ENCODE measurements at regions not wholly inside any gene's neighbourhood (a gene's known extent, or its start where the extent isn't known, plus 50 kb on each side); places are given as distances from the start of the nearest gene placed in this dataset.
A peak's percentile ranks its signal among the peaks of the same experiment; 100 is the strongest.
"Not testable (repeated sequence)": the region's sequence is repeated elsewhere in the genome, so short reads cannot be mapped to it uniquely, and the experiment has no call there.

DNA sequence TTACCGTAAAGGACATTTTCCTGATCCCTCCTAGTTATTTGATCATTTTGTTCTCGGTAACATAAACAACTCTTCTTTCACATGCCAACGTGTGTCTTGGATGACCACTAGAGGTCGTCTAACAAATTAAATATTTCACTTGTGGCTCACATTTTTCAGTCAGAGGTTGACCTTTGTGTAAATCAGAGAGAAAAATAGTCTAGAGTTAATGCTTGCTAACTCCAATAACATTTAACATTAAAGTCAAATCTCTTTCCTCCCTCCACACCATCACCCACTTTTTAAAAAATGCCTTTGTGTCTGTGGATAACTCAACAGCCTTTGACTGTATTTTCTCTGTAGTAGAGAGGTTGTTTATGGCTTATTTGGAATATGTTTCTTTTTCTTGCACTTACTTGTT lies 220.5 kb upstream of the B3GALT2 start:
- peak; percentile 65 for FAIRE-seq
- TF ChIP-seq POU2F2 (IDR thresholded peaks at IDR 0.05; ENCODE audit: low read depth, low read length), result no peak
- TF ChIP-seq PAX5 (IDR thresholded peaks at IDR 0.05; ENCODE audit: insufficient read depth, low read length, severe bottlenecking), result no peak
- TF ChIP-seq SPI1 (IDR thresholded peaks at IDR 0.05; ENCODE audit: low read depth, low read length), result no peak
- TF ChIP-seq POLR2A (IDR thresholded peaks at IDR 0.05; ENCODE audit: low read depth, low read length), result no peak
- TF ChIP-seq POLR2AphosphoS5 (IDR thresholded peaks at IDR 0.05; ENCODE audit: low read depth, low read length), result no peak
- TF ChIP-seq TAF1 (IDR thresholded peaks at IDR 0.05; ENCODE audit: low read depth, low read length), result no peak
- DNase-seq (ENCODE audit: insufficient read length, low spot score), result no peak

GRCh38 chr1:193404236-193404635 lies 217.8 kb upstream of the B3GALT2 start:
- DNase-seq (ENCODE audit: insufficient read length, low spot score) (no peak), FAIRE-seq (no peak)
- TF ChIP-seq POLR2AphosphoS5 (IDR thresholded peaks at IDR 0.05; ENCODE audit: low read depth, low read length), result no peak
- no peak for TF ChIP-seq POU2F2 (IDR thresholded peaks at IDR 0.05; ENCODE audit: low read depth, low read length)
- no peak for TF ChIP-seq POLR2A (IDR thresholded peaks at IDR 0.05; ENCODE audit: low read depth, low read length)
- TF ChIP-seq TAF1 (IDR thresholded peaks at IDR 0.05; ENCODE audit: low read depth, low read length), result no peak
- TF ChIP-seq SPI1 (IDR thresholded peaks at IDR 0.05; ENCODE audit: low read depth, low read length), result no peak
- TF ChIP-seq PAX5 (IDR thresholded peaks at IDR 0.05; ENCODE audit: insufficient read depth, low read length, severe bottlenecking), result no peak

DNA sequence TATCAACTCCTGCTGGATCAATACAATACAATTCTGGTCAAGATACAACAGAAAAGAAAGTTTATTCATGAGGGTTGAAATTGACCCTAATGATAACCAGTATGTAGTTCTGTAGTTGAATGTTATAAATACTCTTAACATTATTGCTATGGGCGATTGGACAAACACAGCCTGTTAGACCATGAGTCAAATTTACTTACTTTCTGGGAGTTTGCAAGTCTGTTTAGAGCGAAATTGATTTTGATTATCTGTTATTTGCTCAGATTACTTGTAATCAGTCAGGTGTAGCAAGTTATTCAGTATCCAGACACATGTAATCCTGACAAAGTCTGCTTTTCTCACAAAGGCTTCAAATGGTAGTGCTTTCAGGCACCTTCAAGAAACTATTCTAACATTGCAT lies 216.6 kb upstream of the B3GALT2 start:
- no peak for TF ChIP-seq POLR2AphosphoS5 (IDR thresholded peaks at IDR 0.05; ENCODE audit: low read depth, low read length)
- TF ChIP-seq TAF1 (IDR thresholded peaks at IDR 0.05; ENCODE audit: low read depth, low read length), result no peak
- no peak for TF ChIP-seq POLR2A (IDR thresholded peaks at IDR 0.05; ENCODE audit: low read depth, low read length)
- no peak for TF ChIP-seq POU2F2 (IDR thresholded peaks at IDR 0.05; ENCODE audit: low read depth, low read length)
- TF ChIP-seq PAX5 (IDR thresholded peaks at IDR 0.05; ENCODE audit: insufficient read depth, low read length, severe bottlenecking), result no peak
- no peak for TF ChIP-seq SPI1 (IDR thresholded peaks at IDR 0.05; ENCODE audit: low read depth, low read length)
- FAIRE-seq (no peak), DNase-seq (ENCODE audit: insufficient read length, low spot score) (no peak)

- no peak for FAIRE-seq
Observed at GRCh38 chr1:193402037-193402436, 215.6 kb upstream of the B3GALT2 start.

DNA sequence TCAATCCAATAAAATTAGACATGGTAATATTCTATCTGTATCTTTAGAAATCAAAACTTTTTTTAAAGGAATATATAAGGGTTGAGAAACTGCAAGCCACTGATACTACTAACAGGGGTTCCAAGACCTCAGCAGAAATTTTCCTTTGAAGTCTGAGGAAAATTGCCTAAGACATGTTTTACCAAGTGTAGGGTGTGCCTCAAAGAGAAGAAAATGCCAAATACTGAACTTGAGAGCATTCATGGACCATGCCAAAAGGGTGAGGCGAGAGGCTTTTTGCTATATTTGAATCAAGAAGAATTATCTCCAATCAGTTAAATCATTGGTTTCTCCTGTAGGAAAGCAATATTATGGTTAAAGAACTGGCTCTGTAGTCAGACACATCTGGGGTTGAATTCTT lies 207.9 kb upstream of the B3GALT2 start:
- FAIRE-seq (no peak), DNase-seq (ENCODE audit: insufficient read length, low spot score) (no peak)
- TF ChIP-seq TAF1 (IDR thresholded peaks at IDR 0.05; ENCODE audit: low read depth, low read length) (no peak), POLR2AphosphoS5 (IDR thresholded peaks at IDR 0.05; ENCODE audit: low read depth, low read length) (no peak), PAX5 (IDR thresholded peaks at IDR 0.05; ENCODE audit: insufficient read depth, low read length, severe bottlenecking) (no peak)

More at GRCh38 chr1:193402037-193402436, 215.6 kb upstream of the B3GALT2 start:
- no peak for DNase-seq (ENCODE audit: insufficient read length, low spot score)
- TF ChIP-seq SPI1 (IDR thresholded peaks at IDR 0.05; ENCODE audit: low read depth, low read length) (no peak), POLR2AphosphoS5 (IDR thresholded peaks at IDR 0.05; ENCODE audit: low read depth, low read length) (no peak), TAF1 (IDR thresholded peaks at IDR 0.05; ENCODE audit: low read depth, low read length) (no peak), PAX5 (IDR thresholded peaks at IDR 0.05; ENCODE audit: insufficient read depth, low read length, severe bottlenecking) (no peak), POU2F2 (IDR thresholded peaks at IDR 0.05; ENCODE audit: low read depth, low read length) (no peak), POLR2A (IDR thresholded peaks at IDR 0.05; ENCODE audit: low read depth, low read length) (no peak)

DNA sequence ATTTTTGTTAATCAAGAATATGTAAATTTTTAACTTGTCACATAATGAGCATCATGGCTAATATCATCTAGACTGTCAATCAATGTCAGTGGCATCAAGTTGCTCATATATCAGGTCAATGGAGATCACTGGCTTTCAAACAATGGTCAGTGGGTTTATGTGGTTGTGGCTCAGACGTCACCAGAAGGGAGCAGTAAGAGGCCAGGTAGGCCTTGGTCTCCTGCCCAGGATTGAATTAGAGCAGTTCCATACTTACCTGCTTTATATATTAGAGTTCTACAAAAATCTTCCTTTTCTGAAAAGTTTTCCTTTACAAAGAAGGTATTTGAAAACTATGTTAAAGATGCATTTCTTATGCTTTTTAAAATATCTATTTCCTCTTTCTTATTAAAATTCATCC lies 206.3 kb upstream of the B3GALT2 start:
- TF ChIP-seq SPI1 (IDR thresholded peaks at IDR 0.05; ENCODE audit: low read depth, low read length) (no peak), PAX5 (IDR thresholded peaks at IDR 0.05; ENCODE audit: insufficient read depth, low read length, severe bottlenecking) (no peak), POU2F2 (IDR thresholded peaks at IDR 0.05; ENCODE audit: low read depth, low read length) (no peak), TAF1 (IDR thresholded peaks at IDR 0.05; ENCODE audit: low read depth, low read length) (no peak), POLR2AphosphoS5 (IDR thresholded peaks at IDR 0.05; ENCODE audit: low read depth, low read length) (no peak), POLR2A (IDR thresholded peaks at IDR 0.05; ENCODE audit: low read depth, low read length) (no peak)
- no peak for DNase-seq (ENCODE audit: insufficient read length, low spot score)
- FAIRE-seq, result no peak

DNA sequence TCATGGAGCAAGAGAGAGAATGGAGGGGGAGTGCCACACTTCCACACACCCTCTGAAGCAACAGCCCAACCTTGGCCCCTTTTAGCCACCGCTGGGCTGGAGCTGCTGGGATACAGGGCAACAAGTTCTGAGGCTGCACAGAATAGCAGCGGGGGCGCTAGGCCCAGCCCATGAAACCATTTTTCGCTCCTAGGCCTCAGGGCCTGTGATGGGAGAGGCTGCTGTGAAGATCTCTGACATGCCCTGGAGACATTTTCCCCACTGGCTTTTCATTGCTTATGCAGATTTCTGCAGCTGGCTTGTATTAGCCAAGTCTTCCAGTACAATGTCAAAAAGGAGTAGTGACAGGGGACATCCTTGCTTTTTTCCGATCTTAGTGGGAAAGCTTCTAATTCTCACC lies 202.3 kb upstream of the B3GALT2 start:
- DNase-seq (ENCODE audit: insufficient read length, low spot score), result no peak
- FAIRE-seq, result no peak
- TF ChIP-seq POU2F2 (IDR thresholded peaks at IDR 0.05; ENCODE audit: low read depth, low read length) (no peak), TAF1 (IDR thresholded peaks at IDR 0.05; ENCODE audit: low read depth, low read length) (no peak), POLR2A (IDR thresholded peaks at IDR 0.05; ENCODE audit: low read depth, low read length) (no peak), PAX5 (IDR thresholded peaks at IDR 0.05; ENCODE audit: insufficient read depth, low read length, severe bottlenecking) (no peak), SPI1 (IDR thresholded peaks at IDR 0.05; ENCODE audit: low read depth, low read length) (no peak), POLR2AphosphoS5 (IDR thresholded peaks at IDR 0.05; ENCODE audit: low read depth, low read length) (no peak)

GRCh38 chr1:193388165-193388564 lies 201.8 kb upstream of the B3GALT2 start:
- TF ChIP-seq POU2F2 (IDR thresholded peaks at IDR 0.05; ENCODE audit: low read depth, low read length) (no peak), PAX5 (IDR thresholded peaks at IDR 0.05; ENCODE audit: insufficient read depth, low read length, severe bottlenecking) (no peak), TAF1 (IDR thresholded peaks at IDR 0.05; ENCODE audit: low read depth, low read length) (no peak), SPI1 (IDR thresholded peaks at IDR 0.05; ENCODE audit: low read depth, low read length) (no peak), POLR2A (IDR thresholded peaks at IDR 0.05; ENCODE audit: low read depth, low read length) (no peak), POLR2AphosphoS5 (IDR thresholded peaks at IDR 0.05; ENCODE audit: low read depth, low read length) (no peak)
- FAIRE-seq (no peak), DNase-seq (ENCODE audit: insufficient read length, low spot score) (no peak)

- no peak for DNase-seq (ENCODE audit: insufficient read length, low spot score)
- TF ChIP-seq POU2F2 (IDR thresholded peaks at IDR 0.05; ENCODE audit: low read depth, low read length) (no peak), SPI1 (IDR thresholded peaks at IDR 0.05; ENCODE audit: low read depth, low read length) (no peak), POLR2AphosphoS5 (IDR thresholded peaks at IDR 0.05; ENCODE audit: low read depth, low read length) (no peak), POLR2A (IDR thresholded peaks at IDR 0.05; ENCODE audit: low read depth, low read length) (no peak), TAF1 (IDR thresholded peaks at IDR 0.05; ENCODE audit: low read depth, low read length) (no peak), PAX5 (IDR thresholded peaks at IDR 0.05; ENCODE audit: insufficient read depth, low read length, severe bottlenecking) (no peak)
- no peak for FAIRE-seq
Observed at GRCh38 chr1:193387406-193387805, 201.0 kb upstream of the B3GALT2 start.

DNA sequence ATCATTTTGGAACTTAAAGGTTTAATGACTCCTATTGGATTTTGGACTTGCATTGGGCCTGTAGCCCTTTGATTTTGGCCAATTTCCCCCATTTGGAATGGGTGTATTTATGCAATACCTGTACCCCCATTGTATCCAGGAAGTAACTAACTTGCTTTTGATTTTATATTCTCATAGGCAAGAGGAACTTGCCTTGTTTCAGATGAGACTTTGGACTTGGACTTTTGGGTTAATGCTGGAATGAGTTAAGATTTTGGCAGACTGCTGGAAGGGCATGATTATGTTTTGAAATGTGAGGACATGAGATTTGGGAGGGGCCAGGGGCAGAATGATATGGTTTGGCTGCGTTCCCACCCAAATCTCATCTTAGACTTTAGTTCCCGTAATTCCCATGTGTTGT lies 192.0 kb upstream of the B3GALT2 start:
- DNase-seq (ENCODE audit: insufficient read length, low spot score); FAIRE-seq: not testable (repeated sequence)
